ENCODE measurements at regions not wholly inside any gene's neighbourhood (a gene's known extent, or its start where the extent isn't known, plus 50 kb on each side); places are given as distances from the start of the nearest gene placed in this dataset.

DNA sequence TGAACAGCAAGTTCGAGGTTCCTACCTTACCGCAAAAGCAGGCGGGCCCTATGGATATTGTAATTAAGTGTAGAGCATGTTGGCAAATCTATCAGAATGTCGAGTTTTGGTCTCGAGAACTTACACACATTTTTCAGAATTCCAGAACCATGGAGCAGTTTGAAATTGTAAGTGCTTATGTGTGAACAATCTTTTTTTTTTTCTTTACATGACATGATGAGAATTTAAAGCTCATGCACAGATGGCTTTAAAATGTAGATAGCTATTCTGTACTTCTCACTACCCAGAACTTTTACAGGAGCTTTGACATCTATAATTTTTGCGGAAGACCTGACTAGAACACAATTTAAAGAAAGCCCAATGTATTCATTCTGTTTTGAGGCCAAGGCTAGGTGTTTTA lies 117.8 kb upstream of the RSPO3 start:
- TF ChIP-seq CTCF (IDR thresholded peaks at IDR 0.05) (no peak), EP300 (IDR thresholded peaks at IDR 0.05) (no peak), POLR2A (IDR thresholded peaks at IDR 0.05) (no peak)
